ENCODE measurements at regions not wholly inside any gene's neighbourhood (a gene's known extent, or its start where the extent isn't known, plus 50 kb on each side); places are given as distances from the start of the nearest gene placed in this dataset.

DNA sequence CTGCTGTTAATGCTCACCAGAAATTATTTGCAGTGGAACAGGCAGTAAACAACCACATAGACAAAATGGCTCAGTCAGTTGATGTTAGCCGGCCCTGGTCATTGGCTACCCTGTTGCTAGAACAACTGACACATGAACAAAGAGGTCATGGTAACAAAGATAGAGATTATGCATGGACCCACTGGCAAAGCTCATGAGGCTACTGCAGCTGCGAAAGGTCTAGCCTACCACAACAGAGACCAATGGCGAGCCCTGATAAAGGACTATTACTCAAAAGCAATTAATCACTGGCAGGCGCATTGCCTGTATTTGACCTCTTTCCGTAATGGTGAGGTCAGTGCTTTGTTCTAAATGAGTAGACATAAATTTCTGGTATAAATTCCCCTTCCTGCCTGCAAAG is 474.2 kb downstream of the DSC3 start:
- Mint-ChIP-seq H3K27me3 (ENCODE audit: insufficient read depth, unreplicated experiment) (no peaks in the 10 kb centered on the region), H3K4me1 (ENCODE audit: low read depth, unreplicated experiment) (no peaks in the 10 kb centered on the region), H3K4me3 (ENCODE audit: unreplicated experiment) (no peak overlapping the region), H3K27ac (ENCODE audit: unreplicated experiment) (no peak overlapping the region), H3K9me3 (ENCODE audit: unreplicated experiment) (no peaks in the 10 kb centered on the region), H3K36me3 (ENCODE audit: insufficient read depth, unreplicated experiment) (no peaks in the 10 kb centered on the region)
- POLR2A ChIA-PET = no interaction called here
- H3K27me3 ChIP-seq (replicated peaks; ENCODE audit: control insufficient read depth, insufficient read depth, low read length) = no peaks in the 10 kb centered on the region
- no peak for DNase-seq
- H3K4me3 ChIP-seq (ENCODE audit: low read depth, low read length) = no peak overlapping the region
- CTCF ChIA-PET = no interaction called here
- intact Hi-C loops (cut with micrococcal nuclease; ENCODE audit: unreplicated experiment) = no loop called here
- TF ChIP-seq, protein P1, sequence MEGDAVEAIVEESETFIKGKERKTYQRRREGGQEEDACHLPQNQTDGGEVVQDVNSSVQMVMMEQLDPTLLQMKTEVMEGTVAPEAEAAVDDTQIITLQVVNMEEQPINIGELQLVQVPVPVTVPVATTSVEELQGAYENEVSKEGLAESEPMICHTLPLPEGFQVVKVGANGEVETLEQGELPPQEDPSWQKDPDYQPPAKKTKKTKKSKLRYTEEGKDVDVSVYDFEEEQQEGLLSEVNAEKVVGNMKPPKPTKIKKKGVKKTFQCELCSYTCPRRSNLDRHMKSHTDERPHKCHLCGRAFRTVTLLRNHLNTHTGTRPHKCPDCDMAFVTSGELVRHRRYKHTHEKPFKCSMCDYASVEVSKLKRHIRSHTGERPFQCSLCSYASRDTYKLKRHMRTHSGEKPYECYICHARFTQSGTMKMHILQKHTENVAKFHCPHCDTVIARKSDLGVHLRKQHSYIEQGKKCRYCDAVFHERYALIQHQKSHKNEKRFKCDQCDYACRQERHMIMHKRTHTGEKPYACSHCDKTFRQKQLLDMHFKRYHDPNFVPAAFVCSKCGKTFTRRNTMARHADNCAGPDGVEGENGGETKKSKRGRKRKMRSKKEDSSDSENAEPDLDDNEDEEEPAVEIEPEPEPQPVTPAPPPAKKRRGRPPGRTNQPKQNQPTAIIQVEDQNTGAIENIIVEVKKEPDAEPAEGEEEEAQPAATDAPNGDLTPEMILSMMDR (IDR thresholded peaks at IDR 0.05; ENCODE audit: insufficient read depth in 1 of 2, low read depth in 1 of 2, low read length in 1 of 2, severe bottlenecking in 1 of 2, unreplicated experiment in 1 of 2) = no peak
- H3K36me3 ChIP-seq (ENCODE audit: control insufficient read depth, insufficient read depth, low read length) = no peaks in the 10 kb centered on the region
- no TSS peak for BruUV-seq (replicated peaks)
- H3K4me1 ChIP-seq = no peaks in the 10 kb centered on the region
- H3K9me3 ChIP-seq = no peaks in the 10 kb centered on the region

DNA sequence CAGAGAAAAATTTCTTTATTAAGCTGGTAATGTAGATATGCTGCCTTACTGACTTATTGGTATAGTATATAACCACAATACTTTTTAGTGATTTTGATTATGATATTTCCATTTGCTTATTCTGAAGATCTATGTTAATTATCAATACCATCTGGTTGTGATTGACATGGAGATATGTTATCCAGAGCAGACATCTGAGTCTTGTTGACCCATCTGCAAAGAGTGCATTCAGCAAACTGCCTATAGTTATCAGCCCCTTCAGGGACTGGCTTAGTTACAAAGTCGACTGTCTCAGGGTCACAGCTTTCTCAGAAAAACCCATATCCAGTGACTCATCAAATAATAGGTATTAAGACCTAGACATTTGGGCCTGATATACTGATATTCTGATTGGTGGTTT is 475.7 kb downstream of the DSC3 start:
- no peak for DNase-seq
- Mint-ChIP-seq H3K9me3 (ENCODE audit: unreplicated experiment) (no peaks in the 10 kb centered on the region), H3K27me3 (ENCODE audit: insufficient read depth, unreplicated experiment) (no peaks in the 10 kb centered on the region), H3K36me3 (ENCODE audit: insufficient read depth, unreplicated experiment) (no peaks in the 10 kb centered on the region), H3K4me1 (ENCODE audit: low read depth, unreplicated experiment) (no peaks in the 10 kb centered on the region), H3K27ac (ENCODE audit: unreplicated experiment) (no peak overlapping the region), H3K4me3 (ENCODE audit: unreplicated experiment) (no peak overlapping the region)
- H3K4me1 ChIP-seq = no peaks in the 10 kb centered on the region
- intact Hi-C loops (cut with micrococcal nuclease; ENCODE audit: unreplicated experiment) = no loop called here
- no peaks in the 10 kb centered on the region for H3K36me3 ChIP-seq (ENCODE audit: control insufficient read depth, insufficient read depth, low read length)
- no peaks in the 10 kb centered on the region for H3K9me3 ChIP-seq
- CTCF ChIA-PET = no interaction called here
- POLR2A ChIA-PET = no interaction called here
- TF ChIP-seq, protein P1 (IDR thresholded peaks at IDR 0.05; ENCODE audit: insufficient read depth in 1 of 2, low read depth in 1 of 2, low read length in 1 of 2, severe bottlenecking in 1 of 2, unreplicated experiment in 1 of 2) = no peak
- H3K27me3 ChIP-seq (replicated peaks; ENCODE audit: control insufficient read depth, insufficient read depth, low read length) = no peaks in the 10 kb centered on the region
- BruUV-seq (replicated peaks) = no TSS peak
- no peak overlapping the region for H3K4me3 ChIP-seq (ENCODE audit: low read depth, low read length)

DNA sequence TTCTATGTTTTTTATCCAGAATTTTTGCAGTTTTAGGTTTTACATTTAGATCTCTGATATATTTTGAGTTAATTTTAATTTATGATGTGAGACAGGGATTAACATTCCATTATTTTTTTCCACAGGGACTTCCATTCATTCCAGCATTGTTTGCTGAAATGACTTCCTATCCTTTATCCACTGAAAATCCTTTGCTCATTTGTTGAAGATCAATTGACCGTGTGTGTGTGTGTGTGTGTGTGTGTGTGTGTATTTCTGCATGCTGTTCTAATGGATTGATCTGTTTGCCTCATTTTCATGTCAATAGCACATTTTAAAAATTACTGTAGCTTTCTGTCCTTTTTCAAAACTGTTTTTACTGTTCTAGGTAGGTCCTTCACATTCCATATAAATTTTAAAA is 480.3 kb downstream of the DSC3 start:
- no peaks in the 10 kb centered on the region for H3K27me3 Mint-ChIP-seq (ENCODE audit: insufficient read depth, unreplicated experiment)
- Histone ChIP-seq H3K36me3 (ENCODE audit: control insufficient read depth, insufficient read depth, low read length) (no peaks in the 10 kb centered on the region), H3K27me3 (replicated peaks; ENCODE audit: control insufficient read depth, insufficient read depth, low read length) (no peaks in the 10 kb centered on the region), H3K4me1 (no peaks in the 10 kb centered on the region), H3K9me3 (no peaks in the 10 kb centered on the region), H3K4me3 (ENCODE audit: low read depth, low read length) (no peak overlapping the region)
- no TSS peak for BruUV-seq (replicated peaks)
- ChIA-PET CTCF (no interaction called here), POLR2A (no interaction called here)
- no peaks in the 10 kb centered on the region for H3K9me3 Mint-ChIP-seq (ENCODE audit: unreplicated experiment)
- no peaks in the 10 kb centered on the region for H3K4me1 Mint-ChIP-seq (ENCODE audit: low read depth, unreplicated experiment)
- DNase-seq = no peak
- H3K27ac Mint-ChIP-seq (ENCODE audit: unreplicated experiment) = no peak overlapping the region
- TF ChIP-seq, protein P1 (IDR thresholded peaks at IDR 0.05; ENCODE audit: insufficient read depth in 1 of 2, low read depth in 1 of 2, low read length in 1 of 2, severe bottlenecking in 1 of 2, unreplicated experiment in 1 of 2) = no peak
- no peak overlapping the region for H3K4me3 Mint-ChIP-seq (ENCODE audit: unreplicated experiment)
- no peaks in the 10 kb centered on the region for H3K36me3 Mint-ChIP-seq (ENCODE audit: insufficient read depth, unreplicated experiment)
- intact Hi-C loops (cut with micrococcal nuclease; ENCODE audit: unreplicated experiment) = no loop called here
